GM23338 (cell line): ENCODE measurements at regions not wholly inside any gene's neighbourhood (a gene's known extent, or its start where the extent isn't known, plus 50 kb on each side); places are given as distances from the start of the nearest gene placed in this dataset.

ENCODE experiments used
- ATAC-seq: fragments of 200-7000 bp; cut with Tn5 transposase; 3 replicates; pipeline ENCODE4 v1.9.1; 2020
- DNase-seq: peaks from one replicate; pipeline ENCODE4 v3.0.0-alpha.2; 2015; ENCODE audit warnings: low spot score
- H2AFZ ChIP-seq: fragments of 200-600 bp; sonication (generic); 2 replicates; pipeline ENCODE4 v1.8.0; 2016; ENCODE audit warnings: antibody characterized with exemption, mild to moderate bottlenecking, moderate library complexity
- H3F3A ChIP-seq: fragments of 200-600 bp; sonication (generic); replicated peaks from 2 replicates; pipeline ENCODE4 v1.8.0; 2017; ENCODE audit warnings: antibody characterized with exemption, mixed run types, low read depth
- H3K27ac ChIP-seq: fragments of 200-600 bp; sonication (generic); 2 replicates; pipeline ENCODE4 v1.6.1; 2016; ENCODE audit warnings: low read depth
- H3K27me3 ChIP-seq: fragments of 200-600 bp; sonication (generic); 2 replicates; pipeline ENCODE4 v1.8.0; 2016; ENCODE audit warnings: mild to moderate bottlenecking, mixed run types, moderate library complexity; ENCODE audit not compliant: insufficient read depth
- H3K36me3 ChIP-seq: fragments of 200-600 bp; sonication (generic); 2 replicates; pipeline ENCODE4 v1.8.0; 2016; ENCODE audit warnings: mild to moderate bottlenecking; ENCODE audit not compliant: insufficient read depth
- H3K4me1 ChIP-seq: fragments of 200-600 bp; sonication (generic); 2 replicates; pipeline ENCODE4 v1.8.0; 2016; ENCODE audit warnings: mild to moderate bottlenecking, moderate library complexity; ENCODE audit not compliant: insufficient read depth
- H3K4me2 ChIP-seq: fragments of 200-600 bp; sonication (generic); 2 replicates; pipeline ENCODE4 v1.7.1; 2017; ENCODE audit warnings: mixed run types
- H3K4me3 ChIP-seq: fragments of 200-600 bp; sonication (generic); 2 replicates; pipeline ENCODE4 v1.6.1; 2016; ENCODE audit warnings: mixed run types
- H3K79me2 ChIP-seq: fragments of 200-600 bp; sonication (generic); replicated peaks from 2 replicates; pipeline ENCODE4 v1.8.0; 2017; ENCODE audit warnings: mild to moderate bottlenecking; ENCODE audit not compliant: insufficient read depth
- H3K9me2 ChIP-seq: fragments of 200-600 bp; sonication (generic); 2 replicates; pipeline ENCODE4 v1.8.0; 2017; ENCODE audit not compliant: insufficient read depth
- H4K20me1 ChIP-seq: fragments of 200-600 bp; sonication (generic); replicated peaks from 2 replicates; pipeline ENCODE4 v1.8.0; 2017; ENCODE audit warnings: mild to moderate bottlenecking; ENCODE audit not compliant: insufficient read depth
- H3K27ac Mint-ChIP-seq: 2 replicates; pipeline ENCODE4 v1.8.0; 2020; ENCODE audit warnings: inconsistent platforms, mild to moderate bottlenecking, moderate library complexity, mixed read lengths
- H3K27me3 Mint-ChIP-seq: 3 replicates; pipeline ENCODE4 v1.8.0; 2022; ENCODE audit warnings: low read depth, mild to moderate bottlenecking, moderate library complexity, mixed read lengths, inconsistent platforms; ENCODE audit not compliant: insufficient read depth, poor library complexity
- H3K36me3 Mint-ChIP-seq: 3 replicates; pipeline ENCODE4 v1.8.0; 2021; ENCODE audit warnings: low read depth, mild to moderate bottlenecking, inconsistent platforms, moderate library complexity, mixed read lengths
- H3K4me1 Mint-ChIP-seq: 3 replicates; pipeline ENCODE4 v1.8.0; 2020; ENCODE audit warnings: mild to moderate bottlenecking, inconsistent platforms, mixed read lengths
- H3K4me3 Mint-ChIP-seq: 3 replicates; pipeline ENCODE4 v1.8.0; 2021; ENCODE audit warnings: moderate library complexity, mild to moderate bottlenecking, inconsistent platforms, mixed read lengths
- H3K9me3 Mint-ChIP-seq: 3 replicates; pipeline ENCODE4 v1.8.0; 2020; ENCODE audit warnings: moderate library complexity, mild to moderate bottlenecking, inconsistent platforms, mixed read lengths
- EZH2phosphoT487 ChIP-seq: fragments of 200-600 bp; sonication (generic); IDR thresholded peaks from one replicate; pipeline ENCODE4 v1.8.1; 2018; ENCODE audit warnings: antibody characterized with exemption; ENCODE audit not compliant: unreplicated experiment
- JUNB ChIP-seq: IDR thresholded peaks from one replicate; pipeline ENCODE4 v1.6.1; 2016; ENCODE audit warnings: antibody characterized with exemption; ENCODE audit not compliant: unreplicated experiment
- NANOG ChIP-seq: IDR thresholded peaks from 2 replicates; pipeline ENCODE4 v1.6.1; 2016; ENCODE audit warnings: antibody characterized with exemption, borderline replicate concordance
- STAT1 ChIP-seq: IDR thresholded peaks from one replicate; pipeline ENCODE4 v1.6.1; 2016; ENCODE audit warnings: antibody characterized with exemption; ENCODE audit not compliant: unreplicated experiment
- ZNF114 ChIP-seq: fragments of 250-450 bp; sonication (Bioruptor Pico); IDR thresholded peaks from 2 replicates; pipeline ENCODE4 v1.5.0; 2020; ENCODE audit warnings: mild to moderate bottlenecking, moderate library complexity
- ZNF331 ChIP-seq: fragments of 250-450 bp; sonication (Bioruptor Pico); IDR thresholded peaks from 2 replicates; pipeline ENCODE4 v1.5.0; 2020; ENCODE audit warnings: low read depth, mild to moderate bottlenecking, moderate library complexity
- TF ChIP-seq, protein P1 (sequence below), 2 experiments: fragments of 200-600 bp in 1 of 2; sonication (generic) in 1 of 2; conservative IDR thresholded peaks; 2 replicates each; pipeline versions ENCODE4 v1.5.1 to v1.6.1; 2016 to 2017; ENCODE audit warnings: antibody characterized with exemption in 2 of 2, low read depth in 2 of 2, mild to moderate bottlenecking in 2 of 2, moderate library complexity in 1 of 2
- TF ChIP-seq, protein P2 (sequence below): IDR thresholded peaks from 2 replicates; pipeline ENCODE4 v1.6.1; 2016; ENCODE audit warnings: antibody characterized with exemption
- TF ChIP-seq, protein P3 (sequence below): fragments of 250-450 bp; sonication (Bioruptor Pico); IDR thresholded peaks from 2 replicates; pipeline ENCODE4 v1.5.0; 2020; ENCODE audit warnings: mild to moderate bottlenecking, moderate library complexity

DNA sequence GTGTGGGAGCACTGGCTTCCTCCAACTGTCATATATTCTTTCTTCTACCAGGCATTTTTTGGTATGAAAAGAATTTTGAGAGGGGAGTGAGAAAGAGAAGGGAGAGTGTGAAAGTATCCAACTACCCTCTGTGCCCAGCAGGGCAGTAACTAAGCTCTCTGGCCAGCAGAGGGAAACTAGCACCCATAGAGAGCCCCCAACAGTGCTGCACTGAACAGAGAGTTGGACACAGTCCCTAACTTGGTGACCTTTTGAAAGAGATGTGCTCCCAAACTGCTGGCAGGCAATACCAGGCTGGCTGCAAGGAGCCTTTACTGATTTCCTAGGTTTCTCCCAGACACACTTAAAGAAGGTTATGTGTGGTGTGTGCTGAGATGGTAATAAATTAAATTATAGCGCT, 118.8 kb upstream of the PBX1 start:
- Histone ChIP-seq H2AFZ (no peak overlapping the region), H3K9me2 (no peaks in the 10 kb centered on the region), H3K27ac (no peak overlapping the region), H4K20me1 (no peaks in the 10 kb centered on the region), H3K4me3 (no peak overlapping the region), H3K79me2 (no peaks in the 10 kb centered on the region), H3F3A (no peaks in the 10 kb centered on the region), H3K4me2 (no peak overlapping the region), H3K27me3 (no peaks in the 10 kb centered on the region), H3K4me1 (no peaks in the 10 kb centered on the region), H3K36me3 (no peaks in the 10 kb centered on the region)
- ATAC-seq (peak; percentile 99), DNase-seq (peak; percentile 56)
- TF ChIP-seq NANOG, result no peak
- TF ChIP-seq, protein P1, sequence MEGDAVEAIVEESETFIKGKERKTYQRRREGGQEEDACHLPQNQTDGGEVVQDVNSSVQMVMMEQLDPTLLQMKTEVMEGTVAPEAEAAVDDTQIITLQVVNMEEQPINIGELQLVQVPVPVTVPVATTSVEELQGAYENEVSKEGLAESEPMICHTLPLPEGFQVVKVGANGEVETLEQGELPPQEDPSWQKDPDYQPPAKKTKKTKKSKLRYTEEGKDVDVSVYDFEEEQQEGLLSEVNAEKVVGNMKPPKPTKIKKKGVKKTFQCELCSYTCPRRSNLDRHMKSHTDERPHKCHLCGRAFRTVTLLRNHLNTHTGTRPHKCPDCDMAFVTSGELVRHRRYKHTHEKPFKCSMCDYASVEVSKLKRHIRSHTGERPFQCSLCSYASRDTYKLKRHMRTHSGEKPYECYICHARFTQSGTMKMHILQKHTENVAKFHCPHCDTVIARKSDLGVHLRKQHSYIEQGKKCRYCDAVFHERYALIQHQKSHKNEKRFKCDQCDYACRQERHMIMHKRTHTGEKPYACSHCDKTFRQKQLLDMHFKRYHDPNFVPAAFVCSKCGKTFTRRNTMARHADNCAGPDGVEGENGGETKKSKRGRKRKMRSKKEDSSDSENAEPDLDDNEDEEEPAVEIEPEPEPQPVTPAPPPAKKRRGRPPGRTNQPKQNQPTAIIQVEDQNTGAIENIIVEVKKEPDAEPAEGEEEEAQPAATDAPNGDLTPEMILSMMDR (conservative IDR thresholded peaks at IDR 0.05; ENCODE audit: low read depth in 2 of 2), result peak; percentile 50 to 52
- TF ChIP-seq JUNB, result peak; percentile 82
- Mint-ChIP-seq H3K9me3 (0 out of 3 replicates have a peak, but pooled peaks cover 2% of the 10 kb centered on the region), H3K4me3 (no peak overlapping the region), H3K27me3 (no peaks in the 10 kb centered on the region), H3K36me3 (no peaks in the 10 kb centered on the region; the same call in 2 of the 3 replicates), H3K4me1 (peaks cover 4% of the 10 kb centered on the region), H3K27ac (no peak overlapping the region)

DNA sequence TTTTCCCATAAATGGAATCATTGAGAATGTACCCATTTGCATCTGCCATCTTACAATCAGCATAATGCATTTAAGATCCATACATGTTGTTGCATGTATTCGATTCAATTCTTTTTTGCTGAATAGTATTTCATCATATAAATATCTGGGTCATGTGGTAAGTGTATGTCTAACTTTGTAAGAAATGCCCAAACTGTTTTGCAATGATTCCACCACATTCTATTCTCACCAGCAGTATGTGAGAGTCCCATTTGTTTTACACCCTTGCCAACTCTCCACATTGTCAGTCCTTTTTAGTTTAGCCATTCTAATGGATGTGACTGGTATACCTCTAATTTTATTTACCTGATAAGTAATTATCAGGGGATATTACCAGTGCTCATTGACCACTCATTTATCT, 115.8 kb upstream of the PBX1 start:
- peaks cover 4% of the 10 kb centered on the region for H3K4me1 Mint-ChIP-seq
- no peak overlapping the region for H3K27ac Mint-ChIP-seq
- Histone ChIP-seq H3K27ac (no peak overlapping the region), H3K36me3 (no peaks in the 10 kb centered on the region), H3K4me3 (no peak overlapping the region), H3K9me2 (no peaks in the 10 kb centered on the region), H3F3A (no peaks in the 10 kb centered on the region), H3K27me3 (no peaks in the 10 kb centered on the region), H3K4me2 (no peak overlapping the region), H4K20me1 (no peaks in the 10 kb centered on the region), H3K4me1 (no peaks in the 10 kb centered on the region), H2AFZ (no peak overlapping the region), H3K79me2 (no peaks in the 10 kb centered on the region)
- 0 out of 3 replicates have a peak, but pooled peaks cover 2% of the 10 kb centered on the region for H3K9me3 Mint-ChIP-seq
- no peak overlapping the region for H3K4me3 Mint-ChIP-seq
- no peaks in the 10 kb centered on the region; the same call in 2 of the 3 replicates for H3K36me3 Mint-ChIP-seq
- ATAC-seq (no peak), DNase-seq (no peak)
- H3K27me3 Mint-ChIP-seq, result no peaks in the 10 kb centered on the region
- TF ChIP-seq EZH2phosphoT487, result no peak
- no peak for TF ChIP-seq ZNF114 (CRISPR knock-in tag)
- TF ChIP-seq NANOG, result no peak
- TF ChIP-seq STAT1, result no peak
- TF ChIP-seq, protein P2, sequence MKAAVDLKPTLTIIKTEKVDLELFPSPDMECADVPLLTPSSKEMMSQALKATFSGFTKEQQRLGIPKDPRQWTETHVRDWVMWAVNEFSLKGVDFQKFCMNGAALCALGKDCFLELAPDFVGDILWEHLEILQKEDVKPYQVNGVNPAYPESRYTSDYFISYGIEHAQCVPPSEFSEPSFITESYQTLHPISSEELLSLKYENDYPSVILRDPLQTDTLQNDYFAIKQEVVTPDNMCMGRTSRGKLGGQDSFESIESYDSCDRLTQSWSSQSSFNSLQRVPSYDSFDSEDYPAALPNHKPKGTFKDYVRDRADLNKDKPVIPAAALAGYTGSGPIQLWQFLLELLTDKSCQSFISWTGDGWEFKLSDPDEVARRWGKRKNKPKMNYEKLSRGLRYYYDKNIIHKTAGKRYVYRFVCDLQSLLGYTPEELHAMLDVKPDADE, result no peak
- no peak for TF ChIP-seq JUNB
- TF ChIP-seq, protein P3, sequence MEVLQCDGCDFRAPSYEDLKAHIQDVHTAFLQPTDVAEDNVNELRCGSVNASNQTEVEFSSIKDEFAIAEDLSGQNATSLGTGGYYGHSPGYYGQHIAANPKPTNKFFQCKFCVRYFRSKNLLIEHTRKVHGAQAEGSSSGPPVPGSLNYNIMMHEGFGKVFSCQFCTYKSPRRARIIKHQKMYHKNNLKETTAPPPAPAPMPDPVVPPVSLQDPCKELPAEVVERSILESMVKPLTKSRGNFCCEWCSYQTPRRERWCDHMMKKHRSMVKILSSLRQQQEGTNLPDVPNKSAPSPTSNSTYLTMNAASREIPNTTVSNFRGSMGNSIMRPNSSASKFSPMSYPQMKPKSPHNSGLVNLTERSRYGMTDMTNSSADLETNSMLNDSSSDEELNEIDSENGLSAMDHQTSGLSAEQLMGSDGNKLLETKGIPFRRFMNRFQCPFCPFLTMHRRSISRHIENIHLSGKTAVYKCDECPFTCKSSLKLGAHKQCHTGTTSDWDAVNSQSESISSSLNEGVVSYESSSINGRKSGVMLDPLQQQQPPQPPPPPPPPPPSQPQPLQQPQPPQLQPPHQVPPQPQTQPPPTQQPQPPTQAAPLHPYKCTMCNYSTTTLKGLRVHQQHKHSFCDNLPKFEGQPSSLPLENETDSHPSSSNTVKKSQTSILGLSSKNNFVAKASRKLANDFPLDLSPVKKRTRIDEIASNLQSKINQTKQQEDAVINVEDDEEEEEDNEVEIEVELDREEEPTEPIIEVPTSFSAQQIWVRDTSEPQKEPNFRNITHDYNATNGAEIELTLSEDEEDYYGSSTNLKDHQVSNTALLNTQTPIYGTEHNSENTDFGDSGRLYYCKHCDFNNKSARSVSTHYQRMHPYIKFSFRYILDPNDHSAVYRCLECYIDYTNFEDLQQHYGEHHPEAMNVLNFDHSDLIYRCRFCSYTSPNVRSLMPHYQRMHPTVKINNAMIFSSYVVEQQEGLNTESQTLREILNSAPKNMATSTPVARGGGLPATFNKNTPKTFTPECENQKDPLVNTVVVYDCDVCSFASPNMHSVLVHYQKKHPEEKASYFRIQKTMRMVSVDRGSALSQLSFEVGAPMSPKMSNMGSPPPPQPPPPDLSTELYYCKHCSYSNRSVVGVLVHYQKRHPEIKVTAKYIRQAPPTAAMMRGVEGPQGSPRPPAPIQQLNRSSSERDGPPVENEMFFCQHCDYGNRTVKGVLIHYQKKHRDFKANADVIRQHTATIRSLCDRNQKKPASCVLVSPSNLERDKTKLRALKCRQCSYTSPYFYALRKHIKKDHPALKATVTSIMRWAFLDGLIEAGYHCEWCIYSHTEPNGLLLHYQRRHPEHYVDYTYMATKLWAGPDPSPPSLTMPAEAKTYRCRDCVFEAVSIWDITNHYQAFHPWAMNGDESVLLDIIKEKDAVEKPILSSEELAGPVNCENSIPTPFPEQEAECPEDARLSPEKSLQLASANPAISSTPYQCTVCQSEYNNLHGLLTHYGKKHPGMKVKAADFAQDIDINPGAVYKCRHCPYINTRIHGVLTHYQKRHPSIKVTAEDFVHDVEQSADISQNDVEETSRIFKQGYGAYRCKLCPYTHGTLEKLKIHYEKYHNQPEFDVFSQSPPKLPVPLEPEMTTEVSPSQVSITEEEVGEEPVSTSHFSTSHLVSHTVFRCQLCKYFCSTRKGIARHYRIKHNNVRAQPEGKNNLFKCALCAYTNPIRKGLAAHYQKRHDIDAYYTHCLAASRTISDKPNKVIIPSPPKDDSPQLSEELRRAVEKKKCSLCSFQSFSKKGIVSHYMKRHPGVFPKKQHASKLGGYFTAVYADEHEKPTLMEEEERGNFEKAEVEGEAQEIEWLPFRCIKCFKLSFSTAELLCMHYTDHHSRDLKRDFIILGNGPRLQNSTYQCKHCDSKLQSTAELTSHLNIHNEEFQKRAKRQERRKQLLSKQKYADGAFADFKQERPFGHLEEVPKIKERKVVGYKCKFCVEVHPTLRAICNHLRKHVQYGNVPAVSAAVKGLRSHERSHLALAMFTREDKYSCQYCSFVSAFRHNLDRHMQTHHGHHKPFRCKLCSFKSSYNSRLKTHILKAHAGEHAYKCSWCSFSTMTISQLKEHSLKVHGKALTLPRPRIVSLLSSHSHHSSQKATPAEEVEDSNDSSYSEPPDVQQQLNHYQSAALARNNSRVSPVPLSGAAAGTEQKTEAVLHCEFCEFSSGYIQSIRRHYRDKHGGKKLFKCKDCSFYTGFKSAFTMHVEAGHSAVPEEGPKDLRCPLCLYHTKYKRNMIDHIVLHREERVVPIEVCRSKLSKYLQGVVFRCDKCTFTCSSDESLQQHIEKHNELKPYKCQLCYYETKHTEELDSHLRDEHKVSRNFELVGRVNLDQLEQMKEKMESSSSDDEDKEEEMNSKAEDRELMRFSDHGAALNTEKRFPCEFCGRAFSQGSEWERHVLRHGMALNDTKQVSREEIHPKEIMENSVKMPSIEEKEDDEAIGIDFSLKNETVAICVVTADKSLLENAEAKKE (CRISPR knock-in tag), result no peak
- no peak for TF ChIP-seq ZNF331
- TF ChIP-seq, protein P1 (conservative IDR thresholded peaks at IDR 0.05; ENCODE audit: low read depth in 2 of 2), result no peak
